DMS79 (cell line): ENCODE measurements at regions not wholly inside any gene's neighbourhood (a gene's known extent, or its start where the extent isn't known, plus 50 kb on each side); places are given as distances from the start of the nearest gene placed in this dataset.
"Not testable (repeated sequence)": the region's sequence is repeated elsewhere in the genome, so short reads cannot be mapped to it uniquely, and the experiment has no call there.

Source experiments
- DNase-seq: peaks from one replicate; lab custom pipeline; 2025; lab: John Stamatoyannopoulos, UW

GRCh38 chr5:118176146-118176545 lies 812.2 kb downstream of the DTWD2 start:
- DNase-seq: no peak

GRCh38 chr5:118174671-118175070 lies 813.7 kb downstream of the DTWD2 start:
- no peak for DNase-seq

GRCh38 chr5:118173340-118173739 lies 815.0 kb downstream of the DTWD2 start:
- no peak for DNase-seq

- no peak for DNase-seq
Measured at GRCh38 chr5:118165619-118166018, 822.7 kb downstream of the DTWD2 start.

GRCh38 chr5:118156181-118156580 lies 832.2 kb downstream of the DTWD2 start:
- no peak for DNase-seq

- DNase-seq: no peak
Measured at GRCh38 chr5:118146824-118147223, 841.5 kb downstream of the DTWD2 start.

GRCh38 chr5:118144540-118144939 lies 843.8 kb downstream of the DTWD2 start:
- no peak for DNase-seq

- DNase-seq: no peak
Measured at GRCh38 chr5:118139361-118139760, 849.0 kb downstream of the DTWD2 start.

GRCh38 chr5:118126159-118126558 lies 862.2 kb downstream of the DTWD2 start:
- no peak for DNase-seq

- DNase-seq: no peak
Measured at GRCh38 chr5:118125687-118126086, 862.7 kb downstream of the DTWD2 start.

- no peak for DNase-seq
Measured at GRCh38 chr5:118121258-118121657, 867.1 kb downstream of the DTWD2 start.

GRCh38 chr5:118115791-118116190 lies 872.6 kb downstream of the DTWD2 start:
- DNase-seq: no peak

- DNase-seq: no peak
Measured at GRCh38 chr5:118111956-118112355, 876.4 kb downstream of the DTWD2 start.

GRCh38 chr5:118107246-118107645 lies 881.1 kb downstream of the DTWD2 start:
- not testable (repeated sequence) for DNase-seq

GRCh38 chr5:118098716-118099115 lies 889.6 kb downstream of the DTWD2 start:
- no peak for DNase-seq

GRCh38 chr5:118095115-118095514 lies 893.2 kb downstream of the DTWD2 start:
- DNase-seq: peak; percentile 3

GRCh38 chr5:118088448-118088847 lies 899.9 kb downstream of the DTWD2 start:
- DNase-seq: no peak

GRCh38 chr5:118076490-118076889 lies 911.9 kb downstream of the DTWD2 start:
- no peak for DNase-seq

- no peak for DNase-seq
Measured at GRCh38 chr5:118070041-118070440, 918.3 kb downstream of the DTWD2 start.

- no peak for DNase-seq
Measured at GRCh38 chr5:118069452-118069851, 918.9 kb downstream of the DTWD2 start.

GRCh38 chr5:118068886-118069285 lies 919.5 kb downstream of the DTWD2 start:
- DNase-seq: no peak

- DNase-seq: not testable (repeated sequence)
Measured at GRCh38 chr5:118063836-118064235, 924.5 kb downstream of the DTWD2 start.

GRCh38 chr5:118060833-118061232 lies 927.5 kb downstream of the DTWD2 start:
- DNase-seq: no peak

GRCh38 chr5:118052503-118052902 lies 935.8 kb downstream of the DTWD2 start:
- DNase-seq: no peak

- DNase-seq: no peak
Measured at GRCh38 chr5:118044169-118044568, 944.2 kb downstream of the DTWD2 start.
